ENCODE measurements at regions not wholly inside any gene's neighbourhood (a gene's known extent, or its start where the extent isn't known, plus 50 kb on each side); places are given as distances from the start of the nearest gene placed in this dataset.

DNA sequence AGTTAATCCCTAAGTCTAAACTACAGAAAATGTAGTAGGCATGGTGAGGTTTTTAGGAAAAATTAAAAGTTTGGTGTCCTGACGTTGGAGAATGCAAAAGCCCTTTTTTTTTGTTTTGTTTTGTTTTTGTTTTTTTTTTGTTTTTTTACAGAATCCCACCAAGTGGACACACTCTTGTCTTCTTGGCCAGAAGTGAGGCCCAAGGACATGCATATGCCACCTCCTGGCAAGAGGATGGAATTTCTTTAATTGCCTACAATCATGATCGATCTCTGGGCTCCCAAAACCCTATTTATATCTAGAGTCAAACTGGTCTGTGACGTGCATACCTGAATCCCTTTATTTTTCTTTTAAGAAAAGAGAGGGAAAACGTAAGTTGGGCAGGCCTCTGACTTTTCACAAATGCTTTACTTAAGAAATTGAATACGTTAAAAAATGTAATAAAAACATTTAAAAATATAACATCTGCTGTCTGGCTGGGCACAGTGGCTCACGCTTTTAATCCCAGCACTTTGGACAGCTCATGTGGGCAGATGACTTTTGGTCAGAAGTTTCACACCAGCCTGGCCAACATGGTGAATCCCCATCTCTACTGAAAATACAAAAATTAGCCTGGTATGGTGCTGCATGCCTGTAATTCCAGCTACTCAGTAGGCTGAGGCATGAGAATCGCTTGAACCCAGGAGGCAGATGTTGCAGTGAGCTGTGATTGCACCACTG is 502.7 kb downstream of the CBLN2 start:
- TF ChIP-seq, protein P1, sequence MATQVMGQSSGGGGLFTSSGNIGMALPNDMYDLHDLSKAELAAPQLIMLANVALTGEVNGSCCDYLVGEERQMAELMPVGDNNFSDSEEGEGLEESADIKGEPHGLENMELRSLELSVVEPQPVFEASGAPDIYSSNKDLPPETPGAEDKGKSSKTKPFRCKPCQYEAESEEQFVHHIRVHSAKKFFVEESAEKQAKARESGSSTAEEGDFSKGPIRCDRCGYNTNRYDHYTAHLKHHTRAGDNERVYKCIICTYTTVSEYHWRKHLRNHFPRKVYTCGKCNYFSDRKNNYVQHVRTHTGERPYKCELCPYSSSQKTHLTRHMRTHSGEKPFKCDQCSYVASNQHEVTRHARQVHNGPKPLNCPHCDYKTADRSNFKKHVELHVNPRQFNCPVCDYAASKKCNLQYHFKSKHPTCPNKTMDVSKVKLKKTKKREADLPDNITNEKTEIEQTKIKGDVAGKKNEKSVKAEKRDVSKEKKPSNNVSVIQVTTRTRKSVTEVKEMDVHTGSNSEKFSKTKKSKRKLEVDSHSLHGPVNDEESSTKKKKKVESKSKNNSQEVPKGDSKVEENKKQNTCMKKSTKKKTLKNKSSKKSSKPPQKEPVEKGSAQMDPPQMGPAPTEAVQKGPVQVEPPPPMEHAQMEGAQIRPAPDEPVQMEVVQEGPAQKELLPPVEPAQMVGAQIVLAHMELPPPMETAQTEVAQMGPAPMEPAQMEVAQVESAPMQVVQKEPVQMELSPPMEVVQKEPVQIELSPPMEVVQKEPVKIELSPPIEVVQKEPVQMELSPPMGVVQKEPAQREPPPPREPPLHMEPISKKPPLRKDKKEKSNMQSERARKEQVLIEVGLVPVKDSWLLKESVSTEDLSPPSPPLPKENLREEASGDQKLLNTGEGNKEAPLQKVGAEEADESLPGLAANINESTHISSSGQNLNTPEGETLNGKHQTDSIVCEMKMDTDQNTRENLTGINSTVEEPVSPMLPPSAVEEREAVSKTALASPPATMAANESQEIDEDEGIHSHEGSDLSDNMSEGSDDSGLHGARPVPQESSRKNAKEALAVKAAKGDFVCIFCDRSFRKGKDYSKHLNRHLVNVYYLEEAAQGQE (IDR thresholded peaks at IDR 0.05; ENCODE audit: insufficient read depth in 1 of 2, low read depth in 2 of 2, low read length in 2 of 2), result peak in 1 of 2 experiments; percentile 79; a peak in 2 of 4 replicates
- TF ChIP-seq FOXP2 (optimal IDR thresholded peaks at IDR 0.05; ENCODE audit: borderline replicate concordance, extremely low read depth, extremely low read length, insufficient read depth), result no peak

DNA sequence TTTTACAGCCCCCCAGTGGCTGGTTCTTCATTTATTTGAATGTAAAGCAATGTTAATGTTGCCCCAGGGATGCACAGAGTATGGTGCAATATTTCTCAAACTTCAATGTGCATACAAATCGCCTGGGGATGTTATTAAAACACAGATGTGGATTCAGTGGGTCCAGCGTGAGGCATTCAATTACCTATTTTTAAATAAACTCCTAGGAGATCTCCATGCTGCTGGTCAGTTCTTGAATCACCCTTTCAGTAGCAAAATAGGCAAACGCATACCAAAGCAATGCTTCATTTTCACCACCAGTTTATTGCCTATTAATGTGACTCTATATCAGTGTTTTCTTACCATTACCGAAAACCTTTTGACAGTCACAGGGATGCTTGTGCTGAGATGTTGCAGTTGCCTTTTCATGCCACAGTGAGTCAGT is 530.7 kb downstream of the CBLN2 start:
- TF ChIP-seq SIN3A (IDR thresholded peaks at IDR 0.05; ENCODE audit: borderline replicate concordance, insufficient read depth, low read length) (no peak), POLR2AphosphoS5 (IDR thresholded peaks at IDR 0.05; ENCODE audit: low read depth, low read length) (no peak), TAF1 (IDR thresholded peaks at IDR 0.05; ENCODE audit: borderline replicate concordance, insufficient read depth, low read length) (no peak), FOXP2 (optimal IDR thresholded peaks at IDR 0.05; ENCODE audit: borderline replicate concordance, extremely low read depth, extremely low read length, insufficient read depth) (no peak)
- TF ChIP-seq, protein P1 (IDR thresholded peaks at IDR 0.05; ENCODE audit: insufficient read depth in 1 of 2, low read depth in 2 of 2, low read length in 2 of 2), result no peak

DNA sequence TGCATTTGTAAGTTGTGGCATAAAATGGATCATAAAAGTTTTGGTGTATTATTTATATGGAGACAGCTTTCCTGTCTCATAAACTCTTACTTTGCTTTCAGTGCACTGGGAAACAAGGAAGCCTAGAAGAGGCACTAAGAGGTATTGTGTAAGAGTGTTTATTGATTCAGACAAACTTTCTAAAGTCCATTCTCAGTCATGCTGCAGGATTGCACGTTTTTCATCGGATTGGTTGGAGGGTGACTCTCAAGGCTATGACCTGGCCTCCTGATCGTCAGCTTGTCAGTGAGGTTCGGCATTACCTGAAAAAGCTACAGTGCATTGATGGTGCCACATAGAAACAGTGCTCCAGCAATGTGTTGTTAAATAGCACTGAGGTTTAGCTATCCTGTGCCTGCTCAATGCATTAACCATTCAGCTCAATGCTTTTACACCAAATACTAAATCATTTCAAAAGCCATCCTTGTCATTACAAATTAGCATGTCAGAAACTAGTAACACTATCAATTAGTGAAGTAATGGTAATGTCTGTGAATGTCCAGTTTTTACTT is 545.5 kb downstream of the CBLN2 start:
- TF ChIP-seq TAF1 (IDR thresholded peaks at IDR 0.05; ENCODE audit: borderline replicate concordance, insufficient read depth, low read length) (no peak), SIN3A (IDR thresholded peaks at IDR 0.05; ENCODE audit: borderline replicate concordance, insufficient read depth, low read length) (no peak), POLR2AphosphoS5 (IDR thresholded peaks at IDR 0.05; ENCODE audit: low read depth, low read length) (no peak), FOXP2 (optimal IDR thresholded peaks at IDR 0.05; ENCODE audit: borderline replicate concordance, extremely low read depth, extremely low read length, insufficient read depth) (no peak)
- TF ChIP-seq, protein P1 (IDR thresholded peaks at IDR 0.05; ENCODE audit: insufficient read depth in 1 of 2, low read depth in 2 of 2, low read length in 2 of 2), result no peak

DNA sequence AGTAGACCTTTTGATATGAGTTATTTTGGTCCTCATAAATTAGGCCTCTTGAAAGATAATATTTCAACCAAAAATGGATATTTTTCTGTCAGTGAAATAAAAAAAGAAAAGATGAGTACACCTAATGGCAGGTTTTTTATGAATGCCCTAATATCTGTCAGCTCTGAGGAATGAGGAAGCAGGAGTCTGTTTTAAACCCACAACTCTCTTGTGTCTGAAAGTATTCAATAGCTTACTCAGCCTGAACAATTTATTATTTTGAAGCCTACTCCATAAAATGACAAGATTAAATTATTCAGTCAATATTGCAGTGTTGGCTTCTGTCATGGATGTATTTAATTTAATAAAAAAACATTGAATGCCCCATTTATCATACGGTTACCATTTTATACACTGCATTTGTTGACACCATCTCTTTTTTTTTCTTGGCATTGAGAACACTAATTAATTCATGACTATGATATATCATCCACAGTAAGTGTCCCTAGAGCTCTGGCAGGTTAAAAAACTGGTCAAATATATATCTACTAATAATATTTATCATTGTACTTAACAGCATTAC is 548.2 kb downstream of the CBLN2 start:
- TF ChIP-seq SIN3A (IDR thresholded peaks at IDR 0.05; ENCODE audit: borderline replicate concordance, insufficient read depth, low read length), result no peak
- no peak for TF ChIP-seq TAF1 (IDR thresholded peaks at IDR 0.05; ENCODE audit: borderline replicate concordance, insufficient read depth, low read length)
- TF ChIP-seq, protein P1 (IDR thresholded peaks at IDR 0.05; ENCODE audit: insufficient read depth in 1 of 2, low read depth in 2 of 2, low read length in 2 of 2), result no peak
- no peak for TF ChIP-seq FOXP2 (optimal IDR thresholded peaks at IDR 0.05; ENCODE audit: borderline replicate concordance, extremely low read depth, extremely low read length, insufficient read depth)
- TF ChIP-seq POLR2AphosphoS5 (IDR thresholded peaks at IDR 0.05; ENCODE audit: low read depth, low read length), result no peak

Data from PFSK-1 (cell line).